GM19043 (cell line): ENCODE measurements at regions not wholly inside any gene's neighbourhood (a gene's known extent, or its start where the extent isn't known, plus 50 kb on each side); places are given as distances from the start of the nearest gene placed in this dataset.
A peak's percentile ranks its signal among the peaks of the same experiment; 100 is the strongest.

Experiments used
- ATAC-seq: cut with Tn5 transposase; IDR thresholded peaks from one replicate; pipeline ENCODE4 v1.9.1; 2021; ENCODE audit warnings: low read depth; ENCODE audit not compliant: unreplicated experiment

- peak; percentile 90 for ATAC-seq
Observed at GRCh38 chrX:2608638-2609430, 82.3 kb upstream of the CD99 start.

GRCh38 chrX:2607113-2607512 is 84.0 kb upstream of the CD99 start:
- no peak for ATAC-seq

DNA sequence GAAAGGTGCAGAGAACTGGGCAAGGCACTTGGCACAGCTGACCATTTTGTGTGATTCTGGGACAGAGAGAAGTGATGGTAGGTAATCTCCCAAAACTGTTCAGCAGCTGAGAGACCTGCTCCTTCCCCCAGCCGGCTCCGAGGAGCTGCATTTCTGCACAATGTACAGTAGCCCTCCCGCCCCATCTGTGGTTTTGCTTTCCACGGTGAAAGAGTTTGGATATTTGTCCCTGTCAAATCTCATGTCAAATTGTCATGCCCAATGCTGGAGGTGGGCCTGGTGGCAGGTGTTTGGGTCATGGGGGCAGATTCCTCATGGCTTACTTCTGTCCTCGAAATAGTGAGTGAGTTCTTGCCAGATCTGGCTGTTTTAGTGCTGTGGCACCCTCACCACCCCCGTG is 90.5 kb upstream of the CD99 start:
- ATAC-seq = no peak

DNA sequence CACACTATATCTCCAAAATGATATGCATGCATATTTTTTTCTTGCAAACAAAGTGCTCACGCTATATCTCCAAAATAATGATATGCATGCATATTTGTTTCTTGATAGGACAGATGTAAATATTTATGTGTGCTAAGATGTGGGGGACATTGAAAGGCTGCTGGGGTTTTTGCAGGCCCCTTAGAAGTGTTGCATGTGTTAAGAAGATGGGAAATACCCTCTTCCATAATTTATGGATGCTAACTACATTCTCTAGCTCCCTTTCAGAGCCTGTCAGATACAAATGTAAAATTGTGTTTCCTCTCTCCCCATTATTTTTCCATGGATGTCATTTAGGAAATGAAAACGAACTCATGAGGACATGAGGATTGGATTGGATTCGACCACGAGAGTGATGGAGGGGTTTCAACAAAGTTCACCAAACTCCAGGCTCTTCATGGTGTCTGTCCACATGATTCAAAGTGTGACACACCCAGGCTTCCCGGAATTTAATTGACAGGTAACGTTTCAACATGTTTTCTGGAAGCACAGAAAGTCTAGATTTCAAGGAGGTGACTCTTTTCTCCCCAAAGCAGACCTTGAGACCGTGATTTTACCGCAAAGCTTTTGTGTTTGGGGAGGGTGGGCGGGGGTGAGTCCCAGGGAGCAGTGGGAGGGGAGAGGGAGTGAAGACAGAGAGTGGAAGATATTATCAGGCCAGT is 94.4 kb upstream of the CD99 start:
- no peak for ATAC-seq

GRCh38 chrX:2596045-2596444 is 95.0 kb upstream of the CD99 start:
- no peak for ATAC-seq

GRCh38 chrX:2595258-2595657 is 94.5 kb upstream of the DHRSX start:
- ATAC-seq = no peak

DNA sequence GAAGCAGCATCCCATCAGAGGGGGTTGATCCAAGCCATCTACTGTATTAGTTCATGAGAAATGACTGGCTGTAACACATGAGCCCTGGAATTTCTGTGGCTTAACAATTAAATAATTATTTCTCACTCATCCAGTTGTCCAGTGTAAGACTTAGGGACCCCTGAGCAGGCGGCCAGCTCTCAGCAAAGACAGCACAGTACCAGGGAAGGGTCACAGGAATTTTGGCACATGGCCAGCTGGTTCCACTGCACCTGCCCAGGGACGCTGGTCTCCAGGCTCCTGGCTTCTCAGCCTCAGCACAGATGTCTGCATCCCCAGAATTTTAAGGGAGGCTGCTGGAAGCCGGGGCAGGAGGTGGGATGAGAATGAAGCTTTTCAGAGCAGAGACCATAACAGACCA is 93.7 kb upstream of the DHRSX start:
- no peak for ATAC-seq

GRCh38 chrX:2592279-2592678 is 91.5 kb upstream of the DHRSX start:
- no peak for ATAC-seq

DNA sequence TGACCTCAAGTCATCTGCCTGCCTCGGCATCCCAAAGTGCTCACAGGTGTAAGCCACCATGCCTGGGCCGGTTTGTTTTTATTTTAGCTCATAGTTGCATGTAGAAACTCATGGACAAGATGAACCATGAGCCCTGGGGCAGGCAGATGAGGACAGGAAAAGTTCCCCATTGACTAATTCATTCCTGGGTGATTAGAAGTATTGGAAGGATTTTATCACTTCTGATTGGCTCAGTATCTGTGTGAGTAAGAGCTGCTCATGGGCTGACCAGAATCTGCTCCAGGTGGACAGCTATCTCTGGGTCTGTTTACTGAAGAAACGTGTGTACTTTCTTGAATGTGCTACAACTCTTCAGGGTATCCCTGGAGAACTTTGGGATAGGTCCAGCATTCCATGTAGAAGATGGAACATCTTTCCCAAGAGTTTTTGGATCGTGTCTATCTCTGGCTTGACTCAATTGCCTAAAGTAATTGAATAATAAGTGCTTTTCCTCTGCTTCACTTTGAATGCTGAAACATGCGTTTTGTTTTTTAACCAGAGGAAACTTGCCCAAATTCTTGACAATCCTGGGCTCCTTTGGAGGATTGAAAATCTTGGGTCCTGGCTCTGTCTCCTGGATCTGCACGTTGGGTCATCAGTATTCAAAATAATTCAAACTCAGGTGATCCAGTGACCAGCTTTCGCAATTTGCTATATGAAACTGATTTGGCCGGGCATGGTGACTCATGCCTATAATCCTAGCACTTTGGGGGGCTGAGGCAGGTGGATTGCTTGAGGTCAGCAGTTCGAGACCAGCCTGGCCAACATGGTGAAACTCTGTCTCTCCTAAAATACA is 88.6 kb upstream of the DHRSX start:
- no peak for ATAC-seq

DNA sequence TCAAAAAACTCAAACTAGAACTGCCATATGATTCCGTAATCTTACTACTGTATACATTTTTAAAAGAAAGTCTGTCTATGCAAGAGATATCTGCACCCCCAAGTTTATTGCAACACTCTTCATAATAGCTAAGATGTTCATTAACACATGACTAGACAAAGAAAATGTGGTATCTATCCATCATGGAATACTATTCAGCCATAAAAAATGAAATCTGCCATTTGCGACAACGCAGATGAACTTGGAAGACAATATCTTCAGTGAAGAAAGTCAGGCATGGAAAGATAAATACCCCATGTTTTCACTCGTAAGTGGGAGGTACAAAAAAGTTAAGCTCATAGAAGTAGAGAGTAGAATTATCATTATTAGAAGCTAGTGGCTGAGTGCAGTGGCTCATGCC is 87.3 kb upstream of the DHRSX start:
- no peak for ATAC-seq

DNA sequence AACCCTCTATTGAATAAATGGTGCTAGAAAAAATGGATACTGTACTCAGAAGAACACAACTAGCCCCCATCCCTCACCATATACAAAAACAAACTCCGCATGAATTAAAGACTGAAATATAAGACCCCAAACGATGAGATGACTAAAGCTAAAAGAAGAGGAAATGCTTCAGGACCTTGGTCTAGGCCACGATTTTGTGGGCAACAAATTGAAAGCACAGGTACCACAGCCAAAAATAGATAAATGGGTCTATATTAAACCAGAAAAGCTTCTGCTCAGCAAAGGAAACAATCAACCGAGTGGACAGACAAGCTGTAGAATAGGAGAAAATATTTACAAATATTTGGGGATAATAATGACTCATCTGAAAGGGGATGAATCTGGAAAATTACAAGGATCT is 86.4 kb upstream of the DHRSX start:
- ATAC-seq = no peak

DNA sequence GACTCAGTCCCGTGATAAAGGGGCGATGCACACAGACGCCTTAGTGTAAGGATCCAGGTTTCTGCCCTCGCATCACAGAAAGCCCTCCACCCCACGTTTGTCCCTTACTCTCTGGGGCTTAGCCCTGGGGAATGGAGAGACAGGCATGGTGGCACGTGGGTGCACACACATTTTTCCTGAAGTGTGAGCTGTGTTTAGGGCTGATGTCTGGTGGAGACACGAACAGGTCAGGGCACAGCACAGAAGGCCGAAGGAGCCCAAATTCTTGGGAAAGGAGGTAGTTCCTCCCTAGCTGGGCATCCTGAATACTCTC is 84.3 kb upstream of the DHRSX start:
- no peak for ATAC-seq

DNA sequence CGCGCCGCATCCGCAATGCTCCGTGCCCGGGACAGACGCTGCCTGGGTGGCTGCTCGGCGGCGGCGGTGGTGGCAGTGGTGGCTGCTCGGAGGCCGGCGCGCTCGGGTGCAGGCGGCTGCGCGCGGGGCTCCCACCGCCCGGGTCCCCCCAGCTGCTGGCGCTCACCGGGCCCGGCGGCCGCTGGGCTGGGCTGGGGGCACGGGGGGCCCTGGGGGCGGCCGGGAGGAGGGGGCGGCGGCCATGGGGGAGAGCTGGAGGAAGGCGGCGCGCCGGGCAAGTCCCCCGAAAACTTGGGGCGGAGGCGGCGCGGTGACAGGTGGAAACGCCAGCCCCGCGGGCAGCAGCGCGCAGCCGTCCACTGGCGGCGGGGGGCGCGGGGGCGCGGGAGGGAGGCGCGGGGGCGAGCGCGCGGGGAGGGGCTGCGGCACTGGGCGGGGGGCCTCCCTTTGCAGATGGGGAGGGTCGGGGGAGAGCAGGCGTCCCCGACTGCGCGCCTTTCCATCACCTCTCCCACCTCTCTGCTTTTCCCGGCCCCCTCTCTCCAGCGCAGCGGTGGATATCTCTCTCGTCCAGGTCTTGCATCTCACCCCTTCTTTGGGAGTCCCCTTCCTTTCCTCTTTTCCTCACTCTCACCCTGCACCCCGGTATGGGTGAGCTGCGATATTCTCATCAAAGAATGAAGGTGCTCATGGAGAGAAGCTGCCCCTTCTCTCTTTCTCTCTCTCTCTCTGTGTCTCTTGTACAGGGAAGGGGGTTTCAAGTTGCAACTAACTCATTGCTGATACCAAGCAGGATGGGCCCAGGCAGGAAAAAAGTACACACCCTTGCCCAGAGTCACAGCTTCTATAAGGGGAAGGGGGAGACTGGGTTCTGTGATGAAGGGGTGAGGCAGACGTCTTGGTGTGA is 83.7 kb upstream of the DHRSX start:
- no peak for ATAC-seq

- ATAC-seq = no peak
Observed at GRCh38 chrX:2583194-2584162, 82.7 kb upstream of the DHRSX start.

DNA sequence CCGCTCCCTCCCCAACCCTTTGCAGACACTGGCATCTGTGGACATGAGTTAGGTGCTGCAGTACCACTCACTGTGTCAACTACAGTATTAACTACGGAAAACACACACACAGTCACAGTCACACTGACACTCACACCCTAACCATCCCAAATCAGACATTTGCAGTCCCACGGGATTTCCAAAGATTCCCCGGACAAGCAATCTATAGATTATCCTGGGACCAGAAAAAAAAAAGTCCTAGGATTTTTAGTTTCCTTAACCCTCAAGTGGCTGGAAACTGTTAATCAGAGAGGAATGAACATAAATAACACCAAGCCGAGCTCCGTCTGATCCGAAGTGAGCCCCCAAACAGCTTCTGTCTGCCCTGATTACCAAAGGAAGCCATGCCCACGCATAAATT is 81.9 kb upstream of the DHRSX start:
- no peak for ATAC-seq

- ATAC-seq = no peak
Observed at GRCh38 chrX:2581296-2581695, 80.5 kb upstream of the DHRSX start.

- ATAC-seq = no peak
Observed at GRCh38 chrX:2578864-2579263, 78.1 kb upstream of the DHRSX start.

DNA sequence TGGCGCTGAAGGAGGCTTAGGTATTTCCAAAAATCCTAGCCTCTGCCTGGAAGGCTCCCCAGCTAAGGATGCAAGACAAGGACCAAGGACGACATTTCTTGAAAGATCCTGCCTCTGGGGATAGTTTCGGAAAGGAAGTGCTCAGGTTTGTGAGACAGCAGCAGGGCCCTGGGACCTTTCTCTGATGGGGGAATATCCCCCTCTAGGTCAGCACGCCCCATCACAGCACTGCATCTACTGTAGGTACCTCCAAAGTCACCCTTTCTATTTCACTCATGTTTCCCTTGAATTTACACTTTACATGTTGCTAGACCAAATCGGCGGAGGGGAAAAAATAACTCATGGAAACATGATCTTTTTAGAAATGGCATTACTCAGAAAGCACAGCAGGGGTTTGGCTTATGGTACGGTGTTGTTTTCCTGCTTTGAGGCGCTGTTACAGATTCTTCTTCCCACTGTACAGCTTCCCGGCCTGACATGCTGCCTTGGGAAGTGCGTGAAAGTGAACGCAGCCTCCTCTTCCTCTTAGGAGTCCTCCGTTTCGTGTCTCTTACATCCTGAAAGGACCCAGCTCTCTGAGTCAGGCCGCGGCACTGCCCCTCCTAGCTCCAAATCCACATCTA is 77.2 kb upstream of the DHRSX start:
- ATAC-seq = no peak

GRCh38 chrX:2576793-2577192 is 76.0 kb upstream of the DHRSX start:
- ATAC-seq = no peak
